Fibroblast of skin of left quadriceps (primary cell): ENCODE measurements at regions not wholly inside any gene's neighbourhood (a gene's known extent, or its start where the extent isn't known, plus 50 kb on each side); places are given as distances from the start of the nearest gene placed in this dataset.

ENCODE experiments used
- DNase-seq, 2 experiments: peaks; one replicate each; pipeline ENCODE4 v3.0.0-alpha.2; 2013; ENCODE audit warnings: low read depth in 2 of 2

GRCh38 chr4:180483036-180483435 lies 1760.2 kb upstream of the TENM3 start:
- DNase-seq: no peak

GRCh38 chr4:180485407-180485806 lies 1757.8 kb upstream of the TENM3 start:
- DNase-seq: no peak

- no peak for DNase-seq
Observed at GRCh38 chr4:180486342-180486741, 1756.9 kb upstream of the TENM3 start.

- DNase-seq: no peak
Observed at GRCh38 chr4:180489787-180490186, 1753.4 kb upstream of the TENM3 start.

GRCh38 chr4:180491210-180491609 lies 1752.0 kb upstream of the TENM3 start:
- no peak for DNase-seq

GRCh38 chr4:180493299-180493698 lies 1749.9 kb upstream of the TENM3 start:
- no peak for DNase-seq

- no peak for DNase-seq
Observed at GRCh38 chr4:180500154-180500553, 1743.0 kb upstream of the TENM3 start.

GRCh38 chr4:180512801-180513475 lies 1730.3 kb upstream of the TENM3 start:
- no peak for DNase-seq

GRCh38 chr4:180518906-180519305 lies 1724.3 kb upstream of the TENM3 start:
- no peak for DNase-seq

- no peak for DNase-seq
Observed at GRCh38 chr4:180521181-180521580, 1722.0 kb upstream of the TENM3 start.

GRCh38 chr4:180525523-180526077 lies 1717.6 kb upstream of the TENM3 start:
- DNase-seq: no peak

- DNase-seq: no peak
Observed at GRCh38 chr4:180528003-180528402, 1715.2 kb upstream of the TENM3 start.

GRCh38 chr4:180530787-180531186 lies 1712.4 kb upstream of the TENM3 start:
- no peak for DNase-seq

GRCh38 chr4:180532691-180533090 lies 1710.5 kb upstream of the TENM3 start:
- no peak for DNase-seq

GRCh38 chr4:180538384-180539057 lies 1704.7 kb upstream of the TENM3 start:
- no peak for DNase-seq

- DNase-seq: no peak
Observed at GRCh38 chr4:180539284-180539683, 1703.9 kb upstream of the TENM3 start.

- DNase-seq: no peak
Observed at GRCh38 chr4:180541678-180542077, 1701.5 kb upstream of the TENM3 start.

GRCh38 chr4:180542445-180543100 lies 1700.6 kb upstream of the TENM3 start:
- peak; percentile 68 to 75 for DNase-seq

GRCh38 chr4:180550106-180550505 lies 1693.1 kb upstream of the TENM3 start:
- DNase-seq: no peak

- DNase-seq: no peak
Observed at GRCh38 chr4:180557348-180557747, 1685.9 kb upstream of the TENM3 start.

GRCh38 chr4:180557950-180558349 lies 1685.3 kb upstream of the TENM3 start:
- no peak for DNase-seq

GRCh38 chr4:180558427-180558826 lies 1684.8 kb upstream of the TENM3 start:
- no peak for DNase-seq

- DNase-seq: peak; percentile 12 to 17
Observed at GRCh38 chr4:180560896-180561295, 1682.3 kb upstream of the TENM3 start.
